Uterus (tissue), 2 donors: ENCODE measurements at regions not wholly inside any gene's neighbourhood (a gene's known extent, or its start where the extent isn't known, plus 50 kb on each side); places are given as distances from the start of the nearest gene placed in this dataset.

ENCODE experiments used
- POLR2A ChIP-seq, 2 donors: fragments of 450-650 bp; IDR thresholded peaks; one replicate each; pipeline ENCODE4 v1.6.1; 2016; ENCODE audit warnings: antibody characterized with exemption in 2 of 2, mild to moderate bottlenecking in 1 of 2, moderate library complexity in 1 of 2
- TF ChIP-seq, protein P1 (sequence below), 4 experiments: fragments of 200-600 bp in 2 of 4; fragments of 450-650 bp in 2 of 4; sonication (generic) in 2 of 4; IDR thresholded peaks; one replicate each; pipeline ENCODE4 v1.5.1; 2016 to 2019; ENCODE audit warnings: antibody characterized with exemption in 4 of 4, mild to moderate bottlenecking in 2 of 4, moderate library complexity in 1 of 4

DNA sequence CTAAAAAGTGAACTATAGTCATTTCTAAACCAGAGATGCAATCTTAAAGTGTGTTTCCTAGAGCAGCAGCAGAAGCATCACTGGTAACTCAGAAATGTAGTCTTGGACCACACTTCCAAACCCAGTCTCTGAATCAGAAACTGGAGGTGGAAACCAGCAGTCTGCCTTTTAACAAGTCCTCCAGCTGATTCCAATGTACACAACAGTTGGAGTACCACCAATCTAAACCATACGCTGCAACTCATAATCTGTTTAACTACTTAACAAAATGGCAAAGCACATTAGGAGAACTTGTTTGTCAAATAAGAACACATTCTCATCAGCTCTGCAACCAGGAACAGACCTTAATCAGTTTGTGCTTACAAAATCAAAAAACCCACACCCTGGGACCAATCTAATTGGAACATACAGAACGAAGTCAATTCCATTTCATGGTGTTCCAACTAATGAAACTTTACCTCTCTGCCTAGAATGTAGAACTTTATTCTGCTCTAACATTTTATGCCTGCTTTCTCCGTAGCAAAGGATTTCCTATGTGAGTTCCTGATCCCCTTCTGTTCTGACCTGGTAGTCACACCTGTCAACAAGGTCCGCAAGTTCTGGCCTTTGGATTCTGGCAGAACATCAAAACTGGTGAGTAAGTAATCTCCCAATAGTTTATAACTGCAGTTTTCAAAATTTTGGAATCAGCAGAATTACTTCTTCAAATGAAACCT lies 390.4 kb downstream of the HTR1B start:
- TF ChIP-seq, protein P1, sequence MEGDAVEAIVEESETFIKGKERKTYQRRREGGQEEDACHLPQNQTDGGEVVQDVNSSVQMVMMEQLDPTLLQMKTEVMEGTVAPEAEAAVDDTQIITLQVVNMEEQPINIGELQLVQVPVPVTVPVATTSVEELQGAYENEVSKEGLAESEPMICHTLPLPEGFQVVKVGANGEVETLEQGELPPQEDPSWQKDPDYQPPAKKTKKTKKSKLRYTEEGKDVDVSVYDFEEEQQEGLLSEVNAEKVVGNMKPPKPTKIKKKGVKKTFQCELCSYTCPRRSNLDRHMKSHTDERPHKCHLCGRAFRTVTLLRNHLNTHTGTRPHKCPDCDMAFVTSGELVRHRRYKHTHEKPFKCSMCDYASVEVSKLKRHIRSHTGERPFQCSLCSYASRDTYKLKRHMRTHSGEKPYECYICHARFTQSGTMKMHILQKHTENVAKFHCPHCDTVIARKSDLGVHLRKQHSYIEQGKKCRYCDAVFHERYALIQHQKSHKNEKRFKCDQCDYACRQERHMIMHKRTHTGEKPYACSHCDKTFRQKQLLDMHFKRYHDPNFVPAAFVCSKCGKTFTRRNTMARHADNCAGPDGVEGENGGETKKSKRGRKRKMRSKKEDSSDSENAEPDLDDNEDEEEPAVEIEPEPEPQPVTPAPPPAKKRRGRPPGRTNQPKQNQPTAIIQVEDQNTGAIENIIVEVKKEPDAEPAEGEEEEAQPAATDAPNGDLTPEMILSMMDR (IDR thresholded peaks at IDR 0.05) = no peak
- no peak for TF ChIP-seq POLR2A (IDR thresholded peaks at IDR 0.05)
